NT2/D1 (cell line): ENCODE measurements at regions not wholly inside any gene's neighbourhood (a gene's known extent, or its start where the extent isn't known, plus 50 kb on each side); places are given as distances from the start of the nearest gene placed in this dataset.

Experiments
- SUZ12 ChIP-seq: IDR thresholded peaks from 2 replicates; pipeline ENCODE4 v1.6.1; 2011; ENCODE audit not compliant: insufficient read length, insufficient read depth; ENCODE audit errors: extremely low read depth
- YY1 ChIP-seq: IDR thresholded peaks from 2 replicates; pipeline ENCODE4 v1.6.1; 2011; ENCODE audit not compliant: insufficient read length, insufficient read depth

DNA sequence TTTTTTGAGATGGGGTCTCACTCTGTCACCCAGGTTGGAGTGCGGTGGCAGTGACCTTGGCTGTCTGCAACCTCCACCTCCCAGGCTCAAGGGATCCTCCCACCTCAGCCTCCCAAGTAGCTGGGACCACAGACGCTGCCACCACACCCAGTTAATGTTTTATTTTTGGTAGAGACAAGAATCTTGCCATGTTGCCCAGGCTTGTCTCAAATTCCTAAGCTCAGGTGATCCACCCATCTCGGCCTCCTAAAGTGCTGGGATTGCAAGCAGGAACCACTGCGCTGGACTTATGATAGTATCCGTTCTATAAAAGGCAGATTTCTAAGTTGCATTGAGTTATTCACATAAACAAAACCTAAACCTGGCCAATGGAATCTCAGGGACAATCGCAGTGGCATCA lies 321.1 kb upstream of the PRICKLE1 start:
- TF ChIP-seq SUZ12 (no peak), YY1 (no peak)
